SW 1271 (cell line): ENCODE measurements at regions not wholly inside any gene's neighbourhood (a gene's known extent, or its start where the extent isn't known, plus 50 kb on each side); places are given as distances from the start of the nearest gene placed in this dataset.

Experiments
- DNase-seq, 2 experiments: peaks; one replicate each; lab custom pipeline; 2025; lab: John Stamatoyannopoulos, UW

DNA sequence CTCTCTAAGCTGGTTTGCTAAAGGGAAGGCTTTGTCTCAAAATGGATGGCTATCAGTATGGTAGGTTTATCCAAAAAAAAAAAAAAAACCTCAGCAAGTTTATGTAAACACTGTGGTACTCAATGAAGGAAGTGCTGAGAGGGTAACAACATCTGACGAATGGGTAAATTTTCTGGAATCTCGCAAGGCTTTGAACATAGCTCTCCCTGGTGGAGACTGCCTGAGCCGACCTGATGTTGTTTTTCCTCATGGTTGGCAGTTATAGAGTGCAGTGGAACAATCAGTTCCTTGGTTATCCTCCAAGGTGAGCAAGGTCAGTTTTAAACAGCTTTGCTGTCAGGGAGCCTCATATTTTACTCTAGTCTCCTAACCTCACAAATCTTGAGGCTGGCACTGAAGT is 94.6 kb downstream of the ZPLD1 start:
- peak in 1 of 2 experiments; percentile 12 for DNase-seq

DNA sequence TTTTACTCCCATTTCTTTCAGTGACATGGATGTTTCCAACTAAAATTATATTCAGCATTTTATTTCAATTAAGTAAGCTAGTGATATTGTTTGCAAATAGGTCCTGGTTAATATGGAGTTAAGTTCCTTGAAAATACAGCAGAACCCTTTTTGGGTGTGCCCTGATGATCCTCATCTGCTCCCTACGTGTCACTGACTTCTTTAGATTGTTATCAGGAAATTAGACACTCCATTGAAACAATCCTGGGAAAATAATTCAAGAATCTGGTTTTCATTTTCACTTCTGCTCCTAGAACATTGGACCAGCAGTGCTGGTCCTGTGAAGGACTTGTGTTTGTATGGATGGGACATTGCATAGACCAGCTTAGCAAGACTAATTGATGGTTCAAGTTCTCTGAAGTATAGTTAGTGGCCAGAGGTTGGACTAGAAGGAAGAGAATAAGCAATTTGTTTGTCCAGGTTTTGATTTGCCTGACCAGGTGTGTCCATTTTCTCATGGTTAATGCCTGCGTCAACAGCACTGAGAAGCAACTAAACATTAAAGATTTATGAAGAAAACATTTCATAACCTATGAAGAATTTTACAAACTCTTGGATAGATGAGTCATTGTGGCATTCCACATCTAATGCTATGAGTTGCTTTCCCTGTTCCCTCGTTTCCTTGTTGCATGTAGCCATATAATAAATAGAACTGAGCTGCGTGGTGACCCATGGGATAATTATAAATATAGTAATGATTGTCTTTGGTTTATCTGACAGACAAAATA is 95.8 kb downstream of the ZPLD1 start:
- no peak for DNase-seq

DNA sequence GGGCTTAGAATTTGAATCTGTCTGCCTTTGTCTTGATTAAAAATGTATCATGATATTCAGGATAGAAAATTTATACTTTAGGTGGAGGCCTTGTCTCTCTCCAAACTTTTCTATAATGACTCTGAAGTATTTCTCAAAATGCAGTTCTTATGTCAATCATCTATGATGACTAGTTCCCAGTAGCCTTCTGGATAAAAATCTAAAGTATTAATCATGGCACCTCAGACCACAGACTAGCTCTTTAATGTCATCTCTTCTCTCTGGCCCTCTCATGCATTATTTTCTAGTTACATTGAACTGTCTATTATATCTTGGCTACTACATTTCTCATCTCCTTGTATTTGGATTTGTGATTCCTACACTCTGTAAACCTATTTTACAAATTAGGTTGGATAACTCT is 96.9 kb downstream of the ZPLD1 start:
- no peak for DNase-seq

DNA sequence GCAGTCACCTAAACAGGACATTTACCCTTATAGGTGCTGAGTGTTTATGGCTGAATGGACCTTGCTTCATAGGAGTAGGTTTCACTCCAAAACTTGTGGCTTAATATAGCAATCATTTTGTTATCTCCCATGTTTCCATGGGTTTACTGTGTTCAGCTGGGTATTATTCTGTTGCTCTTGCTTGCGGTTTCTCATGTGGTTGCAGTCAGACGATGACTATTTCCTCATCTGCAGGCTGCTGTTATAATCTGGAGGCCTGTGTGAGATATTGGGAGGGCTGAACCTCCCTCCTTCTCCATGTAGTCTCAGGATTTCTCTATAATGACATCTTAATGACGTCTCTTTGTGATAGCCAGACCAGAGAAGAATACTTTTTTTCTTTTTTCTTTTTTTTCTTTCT is 98.1 kb downstream of the ZPLD1 start:
- DNase-seq: no peak

DNA sequence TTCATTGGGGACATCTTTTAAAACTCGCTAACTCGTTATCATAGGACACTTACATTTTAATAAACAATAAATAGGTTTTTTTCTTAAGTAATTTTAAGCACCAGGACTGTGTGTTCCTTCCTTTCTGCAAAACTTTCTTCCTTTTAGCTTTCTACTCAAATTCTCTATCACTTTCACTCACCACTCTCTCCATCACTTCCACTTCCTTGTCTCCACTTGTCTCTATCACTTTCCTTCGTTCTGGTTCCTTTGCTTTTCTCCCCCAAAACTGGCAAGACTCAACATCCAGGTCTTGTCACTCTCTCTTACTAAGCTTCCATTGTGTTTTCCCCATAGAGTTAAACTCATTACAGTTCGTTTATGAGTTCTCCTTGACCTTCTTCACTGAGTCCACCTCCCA is 99.0 kb downstream of the ZPLD1 start:
- DNase-seq: no peak

DNA sequence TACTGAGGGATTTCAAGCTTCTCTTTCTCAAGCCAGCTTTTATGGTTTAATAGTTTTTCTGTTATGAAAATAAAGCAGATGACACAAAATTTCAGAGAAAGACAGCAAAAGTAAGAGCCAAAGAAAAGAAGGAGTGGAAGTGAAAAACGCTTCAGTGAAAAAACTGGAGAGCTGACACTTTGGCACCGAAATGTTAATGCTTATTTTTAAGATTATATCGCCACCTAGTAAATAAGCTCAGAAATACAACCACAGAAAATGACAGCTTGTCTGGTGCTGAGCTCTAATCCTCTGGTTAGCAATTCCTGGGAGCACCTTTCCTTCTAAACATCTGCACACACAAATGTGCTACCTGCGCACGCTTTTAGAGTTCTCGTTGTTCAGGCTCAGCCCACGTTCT is 101.6 kb downstream of the ZPLD1 start:
- peak in 1 of 2 experiments; percentile 33 for DNase-seq

DNA sequence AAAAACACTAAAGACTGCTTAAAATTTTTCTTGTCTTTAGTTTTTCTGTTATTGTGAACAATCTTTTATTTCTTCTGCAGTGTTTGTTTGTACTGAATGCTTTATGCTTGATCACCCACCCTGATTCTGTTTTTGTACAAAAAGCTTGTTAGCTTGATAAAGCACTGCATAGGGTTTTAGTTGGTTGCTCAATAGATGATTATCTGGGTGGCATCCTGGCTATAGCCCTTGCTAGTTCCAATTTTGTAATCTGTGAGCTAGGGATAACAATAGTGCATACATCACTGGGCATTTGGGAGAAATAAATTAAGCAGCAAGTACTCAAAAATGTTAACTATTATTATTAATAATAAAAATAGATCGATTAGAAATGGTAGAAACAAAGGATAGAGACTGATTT is 102.3 kb downstream of the ZPLD1 start:
- no peak for DNase-seq

DNA sequence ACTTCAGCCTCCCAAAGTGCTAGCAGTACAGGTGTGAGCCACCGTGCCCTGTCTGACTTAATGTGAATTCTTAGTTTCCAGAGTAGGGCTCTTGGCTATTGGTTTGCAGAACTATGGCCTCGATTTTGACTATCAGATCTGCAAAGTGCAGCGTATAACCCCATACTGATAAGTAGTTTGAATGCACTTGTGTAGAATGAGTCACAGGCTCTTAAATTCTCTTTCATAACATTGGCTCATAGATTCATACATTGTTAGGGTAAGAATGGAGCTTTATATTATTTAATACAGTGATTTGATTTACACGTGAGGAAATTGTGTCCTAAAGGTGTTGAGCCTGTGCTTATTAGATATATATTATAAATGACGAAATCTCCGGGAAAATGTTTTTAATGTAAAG is 109.9 kb downstream of the ZPLD1 start:
- DNase-seq: no peak

DNA sequence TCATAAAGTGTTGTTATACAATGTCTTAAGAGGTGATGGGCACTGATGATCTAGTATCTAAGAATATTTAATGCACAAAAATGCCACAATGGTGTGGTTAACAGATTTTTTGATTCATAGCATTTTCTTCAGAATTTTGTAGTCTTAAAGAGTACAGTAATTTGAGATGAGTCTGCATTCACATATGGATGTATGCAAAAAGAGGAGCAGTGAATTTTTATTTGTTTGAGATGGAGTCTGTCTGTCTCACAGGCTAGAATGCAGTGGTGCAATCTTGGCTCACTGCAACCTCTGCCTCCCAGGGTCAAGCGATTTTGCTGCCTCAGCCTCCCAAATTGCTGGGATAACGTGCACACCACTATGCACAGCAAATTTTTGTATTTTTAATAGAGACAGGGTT is 110.5 kb downstream of the ZPLD1 start:
- no peak for DNase-seq

DNA sequence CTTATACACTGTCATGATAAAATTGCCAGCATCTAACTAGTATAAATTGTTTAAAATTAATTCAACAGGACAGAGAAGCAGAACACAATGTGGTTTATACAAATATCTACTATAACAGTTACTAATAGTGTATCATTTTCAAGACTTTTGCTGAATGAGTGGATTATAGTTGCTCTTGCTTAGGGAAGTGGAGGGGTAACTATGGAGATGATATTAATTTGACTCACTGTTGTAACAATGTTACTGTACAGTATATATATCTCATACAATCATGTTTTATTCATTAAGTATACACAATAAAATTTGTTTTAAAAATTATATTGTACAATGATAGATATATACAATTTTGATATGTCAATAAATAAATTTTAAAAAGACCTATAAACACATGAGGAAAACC is 119.1 kb downstream of the ZPLD1 start:
- DNase-seq: no peak

DNA sequence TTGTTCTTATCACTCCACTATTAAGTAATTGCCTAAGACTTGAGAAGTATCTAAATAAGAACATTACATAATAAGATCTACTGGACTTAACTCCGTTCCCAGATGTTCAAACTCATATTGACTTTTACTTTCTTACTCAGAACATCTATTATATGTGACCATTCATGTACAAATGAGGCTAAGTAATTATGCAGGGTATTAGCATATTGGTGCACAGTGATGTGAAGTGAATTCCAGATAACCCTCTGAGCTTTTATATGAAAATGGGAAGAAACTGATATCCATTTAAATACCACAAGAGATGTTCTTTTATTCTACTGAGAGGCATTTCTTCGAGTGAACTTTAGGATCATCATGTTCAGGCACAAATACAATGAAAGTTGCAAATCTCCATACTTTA is 135.7 kb downstream of the ZPLD1 start:
- DNase-seq: no peak

DNA sequence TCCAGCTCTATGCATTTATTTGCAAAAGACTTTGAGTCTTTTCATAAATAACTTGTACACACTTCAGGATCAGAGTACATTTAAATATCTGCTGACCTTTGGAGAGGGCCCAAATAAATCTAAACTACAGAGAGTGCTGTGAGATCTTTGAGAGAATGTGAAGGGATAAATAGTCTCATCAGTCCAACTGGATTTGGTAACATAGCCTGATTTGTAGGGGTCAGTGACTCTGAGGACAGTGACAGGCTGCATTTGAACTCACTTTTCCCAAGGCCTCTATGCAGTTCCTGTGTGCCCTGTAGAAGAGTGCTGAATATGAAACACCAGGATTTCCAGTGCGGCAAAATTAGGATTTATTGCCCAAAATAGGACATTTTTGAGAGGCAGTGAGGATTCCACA is 136.2 kb downstream of the ZPLD1 start:
- DNase-seq: no peak

DNA sequence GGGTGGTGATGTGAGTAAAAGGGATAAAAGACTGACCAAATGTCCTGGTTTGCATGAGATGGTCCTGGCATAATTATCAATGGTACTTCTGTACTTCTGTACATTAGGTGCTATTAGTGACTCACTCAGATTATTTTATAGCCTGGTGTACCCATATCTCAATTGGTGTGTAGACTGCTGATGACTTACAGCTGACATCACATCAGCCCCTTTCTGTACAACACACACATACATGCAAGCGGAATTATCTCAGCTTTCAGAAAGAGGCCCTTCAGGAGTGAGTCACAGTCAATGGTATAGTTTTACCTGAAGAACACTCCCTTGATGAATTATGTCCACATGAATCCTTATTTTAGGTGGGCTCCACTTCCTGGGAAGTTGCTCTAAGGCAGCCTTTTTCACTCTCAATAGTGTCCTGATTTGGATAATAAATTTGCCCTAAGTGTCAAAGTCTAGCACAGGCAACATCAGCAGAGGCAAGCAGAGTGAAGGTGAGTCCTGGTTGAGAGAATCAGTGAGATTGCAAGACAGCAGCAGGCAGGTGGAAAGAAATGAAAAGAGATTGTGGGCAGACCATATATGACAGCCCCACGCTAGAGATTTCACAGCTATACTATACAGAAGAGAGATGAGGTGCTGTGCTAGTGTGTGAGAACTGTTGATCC is 137.0 kb downstream of the ZPLD1 start:
- no peak for DNase-seq

DNA sequence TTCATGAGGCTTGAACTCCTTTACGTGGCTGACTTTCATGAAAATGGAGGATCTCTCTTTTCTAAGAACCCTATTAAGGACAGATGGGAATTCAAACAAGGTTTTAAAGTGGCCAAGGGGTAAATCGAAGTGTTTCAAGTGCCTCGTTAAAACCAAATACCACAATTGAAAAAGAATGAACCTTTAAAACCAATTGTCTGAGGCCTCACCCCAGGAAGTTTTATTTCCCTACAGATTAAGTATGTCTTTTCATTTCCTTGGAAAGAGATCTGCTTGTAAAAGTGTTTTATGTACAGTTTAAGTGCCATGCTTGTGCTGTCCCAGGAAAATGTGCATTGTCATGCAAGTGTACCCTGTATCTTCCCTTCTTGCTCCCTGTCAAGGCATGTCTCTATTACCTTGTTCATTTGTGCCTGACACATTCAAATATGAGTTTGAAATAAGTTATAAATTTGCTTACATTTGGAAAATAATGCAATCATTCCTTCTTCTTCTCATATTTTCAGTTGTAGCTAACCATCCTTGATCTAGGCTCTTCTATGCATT is 138.7 kb downstream of the ZPLD1 start:
- no peak for DNase-seq

DNA sequence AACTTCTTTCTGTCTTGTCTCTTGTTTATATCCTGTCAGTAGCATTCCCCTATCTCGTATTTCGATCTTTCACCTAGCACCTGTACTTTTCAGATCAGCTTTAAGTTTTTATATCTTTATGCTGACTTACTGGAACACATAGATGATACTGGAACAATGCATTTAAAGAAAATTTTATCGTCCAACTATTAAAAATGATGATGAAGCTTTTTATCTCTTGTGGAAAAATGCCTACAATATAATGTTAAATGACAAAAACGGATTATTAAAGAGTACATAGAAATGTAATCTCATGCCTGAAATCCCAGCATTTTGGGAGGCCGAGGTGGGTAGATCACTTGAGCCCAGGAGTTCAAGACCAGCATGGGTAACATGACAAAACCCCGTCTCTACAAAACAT is 139.5 kb downstream of the ZPLD1 start:
- DNase-seq: no peak

DNA sequence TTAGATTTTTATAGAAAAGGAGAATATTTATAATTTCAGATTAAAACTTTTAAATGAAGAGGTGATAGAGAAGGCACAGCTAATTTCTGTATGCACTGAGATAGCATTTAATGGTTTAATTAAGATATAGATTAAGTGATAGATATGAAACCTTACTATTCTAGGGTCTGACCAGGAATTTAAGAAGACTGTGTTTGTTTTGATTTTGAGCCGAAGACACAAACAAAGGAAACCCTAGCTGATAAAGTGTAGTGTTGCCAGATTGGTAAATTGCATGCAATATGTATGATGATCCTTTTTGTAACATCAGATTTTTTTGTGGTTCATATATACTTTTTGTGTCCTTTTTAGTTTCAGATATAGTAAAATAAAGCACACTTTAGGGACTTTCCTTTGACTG is 141.8 kb downstream of the ZPLD1 start:
- DNase-seq: no peak

DNA sequence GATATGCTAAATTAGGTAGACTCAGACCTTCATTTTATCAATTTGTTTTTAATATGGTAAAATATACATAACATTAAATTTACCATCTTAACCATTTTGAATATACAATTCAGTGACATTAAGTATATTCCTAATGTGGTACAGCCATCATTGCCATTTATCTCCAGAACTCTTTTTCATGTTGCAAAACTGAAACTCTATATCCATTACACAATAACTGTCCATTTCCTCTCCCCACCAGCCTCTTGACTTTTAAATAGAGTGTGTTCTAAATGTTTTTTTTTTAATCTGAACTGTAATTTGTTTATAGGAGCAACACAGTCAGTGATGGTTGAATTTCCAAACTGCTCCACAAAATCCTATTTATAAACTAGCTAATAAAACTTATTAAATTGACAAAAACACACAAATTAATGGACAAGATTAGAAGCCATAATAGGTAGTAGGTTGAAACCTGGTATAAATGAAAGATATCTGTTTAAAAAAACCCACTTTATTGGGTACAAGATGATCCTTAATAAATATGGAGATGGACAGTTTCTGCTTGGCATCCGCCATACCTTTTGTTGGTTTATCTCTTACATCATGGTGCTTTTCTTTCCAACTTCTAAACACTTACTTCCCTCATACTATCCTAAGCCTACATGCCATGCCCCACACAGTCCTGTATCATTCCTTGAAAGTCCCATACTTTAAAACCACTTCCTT is 142.4 kb downstream of the ZPLD1 start:
- DNase-seq: no peak

DNA sequence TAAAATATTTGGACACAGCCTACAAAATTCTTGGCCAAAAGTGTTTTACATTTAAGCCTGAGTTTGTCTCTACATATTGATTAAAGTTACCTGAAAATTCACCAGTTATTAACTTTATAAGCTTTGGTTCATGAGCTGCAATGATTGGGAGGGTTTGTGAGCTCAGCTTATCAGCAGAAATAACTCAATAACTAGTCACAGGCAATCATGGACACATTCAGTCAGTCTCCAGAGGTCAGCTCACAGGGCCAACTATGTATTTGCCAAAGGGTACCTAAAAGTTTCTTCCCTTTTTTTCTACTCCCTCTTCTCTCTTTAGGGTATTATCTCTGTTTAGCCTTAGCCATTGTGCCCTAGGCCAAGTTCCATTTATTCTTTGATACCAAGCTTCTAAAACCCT is 145.9 kb downstream of the ZPLD1 start:
- DNase-seq: no peak

DNA sequence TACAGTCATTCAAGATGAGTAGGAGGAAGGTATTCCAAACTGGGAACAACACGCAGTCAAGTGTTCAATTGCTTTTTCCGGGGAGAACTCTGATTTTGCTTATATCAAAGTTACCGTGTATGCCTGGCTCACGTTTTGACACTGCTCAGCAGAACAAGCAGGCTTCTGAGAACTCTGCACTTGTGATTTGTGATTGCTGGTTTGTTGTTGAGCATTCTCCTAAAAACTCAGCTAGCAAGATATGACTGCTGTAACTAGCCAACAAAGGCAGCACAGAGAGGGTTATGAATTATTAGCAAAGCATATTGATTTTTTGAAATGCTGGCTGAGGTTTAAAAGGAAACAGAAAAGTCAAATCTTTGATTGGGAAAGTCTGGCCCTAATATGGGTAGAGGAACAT is 151.7 kb downstream of the ZPLD1 start:
- DNase-seq: no peak

DNA sequence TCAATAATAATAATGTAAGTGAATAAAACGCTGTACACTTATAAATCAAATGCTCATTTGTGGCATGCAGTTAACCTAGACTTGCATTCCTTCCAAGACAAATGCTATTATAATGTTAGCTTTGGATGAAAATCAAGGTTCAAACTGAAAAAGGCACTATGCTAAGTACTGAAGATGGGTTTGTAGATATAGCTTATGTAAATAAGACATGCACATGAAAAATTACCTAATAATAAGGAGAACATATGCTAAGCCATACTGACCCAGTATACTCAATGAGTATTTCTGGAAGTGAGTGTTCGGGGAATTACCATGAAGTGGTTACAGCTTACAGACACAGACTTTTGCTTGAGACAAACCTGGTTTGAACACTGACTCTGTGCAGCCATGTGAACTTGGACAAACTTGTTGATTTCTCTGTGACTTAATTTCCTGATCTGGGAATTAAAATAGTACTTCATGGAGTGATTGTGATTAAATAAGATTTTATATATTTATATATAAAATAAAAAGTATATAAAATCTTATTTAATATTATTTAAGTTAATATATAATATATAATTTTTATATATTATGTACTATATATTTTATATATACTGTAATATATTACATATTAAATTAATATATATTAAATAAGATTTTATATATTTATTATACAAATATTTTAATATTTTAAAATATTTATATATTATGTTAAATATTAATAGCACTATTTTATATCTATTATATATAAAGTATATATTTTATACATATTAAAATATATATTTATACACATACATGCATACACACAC is 159.2 kb downstream of the ZPLD1 start:
- no peak for DNase-seq

DNA sequence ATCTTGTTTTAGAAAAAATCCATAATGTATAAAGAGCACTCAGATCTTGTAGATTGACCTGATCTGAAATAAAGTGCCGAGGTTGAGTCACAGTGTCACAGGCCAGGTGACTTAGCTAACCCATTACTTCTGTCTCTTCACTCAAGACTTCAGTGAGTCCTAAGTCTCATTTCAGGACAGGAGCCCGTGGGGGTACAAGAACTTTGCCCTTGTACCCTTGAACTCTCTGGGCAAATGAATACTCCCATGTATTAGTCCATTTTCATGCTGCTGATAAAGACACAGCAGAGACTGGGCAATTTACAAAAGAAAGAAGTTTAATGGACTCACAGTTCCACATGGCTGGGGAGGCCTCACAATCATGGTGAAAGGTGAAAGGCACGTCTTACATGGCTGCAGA is 160.2 kb downstream of the ZPLD1 start:
- DNase-seq: no peak
